ENCODE measurements at regions not wholly inside any gene's neighbourhood (a gene's known extent, or its start where the extent isn't known, plus 50 kb on each side); places are given as distances from the start of the nearest gene placed in this dataset.

- Histone ChIP-seq H3K4me3 (ENCODE audit: low read depth, low read length) (no peak overlapping the region), H3K36me3 (ENCODE audit: control insufficient read depth, insufficient read depth, low read length) (no peaks in the 10 kb centered on the region), H3K27me3 (ENCODE audit: control insufficient read depth, insufficient read depth, low read length) (no peaks in the 10 kb centered on the region)
- DNase-seq (ENCODE audit: low read depth): no peak
- ChIA-PET POLR2A (no interaction called here), CTCF (no interaction called here)
- TF ChIP-seq CTCF (IDR thresholded peaks at IDR 0.05; ENCODE audit: insufficient read depth, low read depth, low read length): no peak
These were observed 758.0 kb downstream of the BCL11B start for GRCh38 chr14:98514016-98514415.

GRCh38 chr14:98536256-98536655 is 735.7 kb downstream of the BCL11B start:
- Histone ChIP-seq H3K27me3 (ENCODE audit: control insufficient read depth, insufficient read depth, low read length) (no peaks in the 10 kb centered on the region), H3K4me3 (ENCODE audit: low read depth, low read length) (no peak overlapping the region), H3K36me3 (ENCODE audit: control insufficient read depth, insufficient read depth, low read length) (no peaks in the 10 kb centered on the region)
- no peak for DNase-seq (ENCODE audit: low read depth)
- ChIA-PET POLR2A (no interaction called here), CTCF (no interaction called here)
- TF ChIP-seq CTCF (IDR thresholded peaks at IDR 0.05; ENCODE audit: insufficient read depth, low read depth, low read length): no peak

- no peaks in the 10 kb centered on the region for H3K27me3 ChIP-seq (ENCODE audit: control insufficient read depth, insufficient read depth, low read length)
- H3K4me3 ChIP-seq (ENCODE audit: low read depth, low read length): no peak overlapping the region
- no peak for TF ChIP-seq CTCF (IDR thresholded peaks at IDR 0.05; ENCODE audit: insufficient read depth, low read depth, low read length)
- no peaks in the 10 kb centered on the region for H3K36me3 ChIP-seq (ENCODE audit: control insufficient read depth, insufficient read depth, low read length)
- no peak for DNase-seq (ENCODE audit: low read depth)
- CTCF ChIA-PET: interaction anchor here (0.6 kb wide), 1 partner anchor 965 kb away, joined by 3 read pairs; no protein-coding TSS in a partner anchor
- POLR2A ChIA-PET: no interaction called here
These were observed 729.7 kb downstream of the BCL11B start for GRCh38 chr14:98542316-98542715.

GRCh38 chr14:98543074-98543473 is 728.9 kb downstream of the BCL11B start:
- Histone ChIP-seq H3K27me3 (ENCODE audit: control insufficient read depth, insufficient read depth, low read length) (no peaks in the 10 kb centered on the region), H3K4me3 (ENCODE audit: low read depth, low read length) (no peak overlapping the region), H3K36me3 (ENCODE audit: control insufficient read depth, insufficient read depth, low read length) (no peaks in the 10 kb centered on the region)
- POLR2A ChIA-PET: no interaction called here
- no peak for DNase-seq (ENCODE audit: low read depth)
- CTCF ChIA-PET: interaction anchor here (0.6 kb wide), 1 partner anchor 965 kb away, joined by 3 read pairs; no protein-coding TSS in a partner anchor
- no peak for TF ChIP-seq CTCF (IDR thresholded peaks at IDR 0.05; ENCODE audit: insufficient read depth, low read depth, low read length)

DNA sequence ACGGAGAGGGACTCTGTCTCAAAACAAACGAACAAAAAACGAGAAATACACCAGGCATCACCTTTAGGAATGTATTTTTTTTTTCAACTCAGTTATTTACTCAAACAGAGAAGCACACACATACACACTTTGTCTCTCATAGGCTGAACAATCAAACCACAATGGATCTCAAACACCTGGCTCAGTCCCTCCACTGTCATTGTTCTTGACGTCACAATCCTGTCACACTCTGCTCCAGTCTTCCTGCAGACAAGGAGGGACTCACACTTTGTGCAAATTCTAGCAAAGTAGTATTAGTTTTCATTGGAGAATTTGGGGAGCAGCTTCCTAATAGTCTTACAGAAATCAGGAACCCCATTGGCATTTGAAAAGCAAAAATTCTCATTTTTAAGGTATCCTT is 727.8 kb downstream of the BCL11B start:
- no peak for TF ChIP-seq CTCF (IDR thresholded peaks at IDR 0.05; ENCODE audit: insufficient read depth, low read depth, low read length)

More for the DNA sequence above, 727.8 kb downstream of the BCL11B start:
- POLR2A ChIA-PET: no interaction called here
- CTCF ChIA-PET: no interaction called here
- Histone ChIP-seq H3K4me3 (ENCODE audit: low read depth, low read length) (no peak overlapping the region), H3K36me3 (ENCODE audit: control insufficient read depth, insufficient read depth, low read length) (no peaks in the 10 kb centered on the region), H3K27me3 (ENCODE audit: control insufficient read depth, insufficient read depth, low read length) (no peaks in the 10 kb centered on the region)
- no peak for DNase-seq (ENCODE audit: low read depth)
